DND-41 (cell line): ENCODE measurements at regions not wholly inside any gene's neighbourhood (a gene's known extent, or its start where the extent isn't known, plus 50 kb on each side); places are given as distances from the start of the nearest gene placed in this dataset.

ENCODE experiments used
- ATAC-seq: fragments of 200-7000 bp; cut with Tn5 transposase; 3 replicates; pipeline ENCODE4 v1.9.1; 2021; ENCODE audit warnings: low read depth; ENCODE audit not compliant: insufficient read depth
- DNase-seq: peaks from one replicate; pipeline ENCODE4 v3.0.0-alpha.2; 2020
- H2AFZ ChIP-seq: 2 replicates; pipeline ENCODE4 v1.6.0; 2012; ENCODE audit warnings: low read depth, low read length
- H3K27ac ChIP-seq: 2 replicates; pipeline ENCODE4 v1.5.1; 2012; ENCODE audit warnings: low read length, inconsistent platforms
- H3K27me3 ChIP-seq: fragments of 200-600 bp; sonication (generic); 2 replicates; pipeline ENCODE4 v1.6.0; 2012; ENCODE audit warnings: low read length, mild to moderate bottlenecking, inconsistent platforms; ENCODE audit not compliant: insufficient read depth, poor library complexity
- H3K36me3 ChIP-seq: 2 replicates; pipeline ENCODE4 v1.5.1; 2012; ENCODE audit warnings: low read length, inconsistent platforms; ENCODE audit not compliant: insufficient read depth
- H3K4me1 ChIP-seq: 2 replicates; pipeline ENCODE4 v1.5.1; 2012; ENCODE audit warnings: mild to moderate bottlenecking, low read length; ENCODE audit not compliant: insufficient read depth
- H3K4me2 ChIP-seq: 2 replicates; pipeline ENCODE4 v1.6.0; 2012; ENCODE audit warnings: mild to moderate bottlenecking, moderate library complexity, low read length, inconsistent platforms; ENCODE audit not compliant: insufficient read depth
- H3K4me3 ChIP-seq, 2 experiments: fragments of 200-600 bp in 1 of 2; shearing (Covaris generic) in 1 of 2; 2 replicates each; pipeline ENCODE4 v1.5.1; 2012 to 2016; ENCODE audit warnings: inconsistent platforms in 2 of 2, low read length in 2 of 2, mild to moderate bottlenecking in 2 of 2, low read depth in 1 of 2, moderate library complexity in 1 of 2
- H3K79me2 ChIP-seq: 2 replicates; pipeline ENCODE4 v1.6.0; 2012; ENCODE audit warnings: low read length, inconsistent platforms; ENCODE audit not compliant: insufficient read depth
- H3K9ac ChIP-seq: 2 replicates; pipeline ENCODE4 v1.6.0; 2012; ENCODE audit warnings: low read depth, mild to moderate bottlenecking, inconsistent platforms, low read length, moderate library complexity
- H3K9me3 ChIP-seq: 2 replicates; pipeline ENCODE4 v1.5.1; 2012; ENCODE audit warnings: low read length, moderate library complexity, mild to moderate bottlenecking, inconsistent platforms; ENCODE audit not compliant: insufficient read depth, severe bottlenecking
- H4K20me1 ChIP-seq: 2 replicates; pipeline ENCODE4 v1.6.0; 2012; ENCODE audit warnings: low read length; ENCODE audit not compliant: insufficient read depth
- CTCF ChIP-seq: IDR thresholded peaks from 2 replicates; pipeline ENCODE4 v1.5.1; 2012; ENCODE audit warnings: borderline replicate concordance, low read length, moderate library complexity, mild to moderate bottlenecking; ENCODE audit not compliant: poor library complexity, severe bottlenecking; ENCODE audit errors: extremely low read depth
- EZH2 ChIP-seq: IDR thresholded peaks from 3 replicates; pipeline ENCODE4 v1.6.1; 2012; ENCODE audit warnings: borderline replicate concordance, low read depth, mild to moderate bottlenecking, moderate library complexity, low read length, inconsistent platforms; ENCODE audit not compliant: severe bottlenecking

- H3K4me3 ChIP-seq: no peak overlapping the region
- ATAC-seq (no peak), DNase-seq (no peak)
- H3K4me1 ChIP-seq: peaks cover 20% of the 10 kb centered on the region
- H3K27ac ChIP-seq: no peak overlapping the region
- no peak overlapping the region for H3K9ac ChIP-seq
- no peaks in the 10 kb centered on the region for H3K27me3 ChIP-seq
- no peaks in the 10 kb centered on the region for H4K20me1 ChIP-seq
- no peak overlapping the region for H3K4me2 ChIP-seq
- H2AFZ ChIP-seq: peak overlapping the region; percentile 37; the same call in 1 of the 2 replicates
- H3K36me3 ChIP-seq: no peaks in the 10 kb centered on the region
- TF ChIP-seq EZH2 (no peak), CTCF (no peak)
- no peaks in the 10 kb centered on the region for H3K9me3 ChIP-seq
- no peaks in the 10 kb centered on the region for H3K79me2 ChIP-seq
Measured at GRCh38 chr2:150555611-150556356, 68.3 kb upstream of the RND3 start.

- DNase-seq (no peak), ATAC-seq (no peak)
- Histone ChIP-seq H3K4me3 (no peak overlapping the region), H3K9ac (no peak overlapping the region), H3K4me2 (no peak overlapping the region), H3K27ac (no peak overlapping the region), H3K27me3 (no peaks in the 10 kb centered on the region), H3K9me3 (no peaks in the 10 kb centered on the region), H2AFZ (no peak overlapping the region), H3K36me3 (no peaks in the 10 kb centered on the region), H4K20me1 (no peaks in the 10 kb centered on the region), H3K4me1 (peaks cover 20% of the 10 kb centered on the region), H3K79me2 (no peaks in the 10 kb centered on the region)
- TF ChIP-seq EZH2 (no peak), CTCF (no peak)
Measured at GRCh38 chr2:150554046-150554445, 66.6 kb upstream of the RND3 start.

DNA sequence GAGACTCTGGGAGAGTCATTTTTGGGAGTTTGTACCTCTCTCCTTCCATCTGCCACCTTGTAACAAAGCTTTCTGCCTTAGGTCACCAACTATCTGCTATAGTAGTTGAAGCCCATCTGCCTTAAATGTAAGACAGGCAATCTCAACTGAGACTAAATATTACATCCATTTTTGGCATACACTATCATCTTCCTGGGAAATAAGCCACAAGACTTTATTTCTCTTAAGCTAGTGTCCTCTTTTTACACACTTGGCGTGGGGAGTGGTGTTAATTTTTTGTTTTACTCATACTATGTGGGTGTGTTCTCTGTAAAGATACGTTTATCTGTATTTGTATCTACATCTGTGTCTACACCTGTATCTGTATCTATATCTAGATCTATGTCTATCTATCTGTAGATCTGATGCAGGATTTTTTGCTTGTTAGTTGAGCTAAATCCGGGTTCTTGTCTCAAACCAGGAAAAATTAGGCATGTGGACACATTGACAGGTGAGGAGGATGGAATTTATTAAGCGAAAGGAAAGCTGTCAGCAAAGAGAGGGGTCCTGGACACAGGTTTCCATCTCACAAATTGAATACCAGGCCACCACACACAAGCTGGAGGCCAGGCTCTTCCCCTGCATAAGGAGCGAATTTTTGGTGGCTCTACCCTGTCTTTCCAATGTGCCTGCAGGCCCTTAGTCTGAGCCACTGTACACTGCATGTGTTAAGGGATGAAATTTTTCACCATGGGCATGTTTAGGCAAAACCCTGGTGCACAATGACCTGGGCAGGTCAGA, 64.8 kb upstream of the RND3 start:
- no peak overlapping the region for H3K9ac ChIP-seq
- no peak overlapping the region for H3K4me2 ChIP-seq
- H4K20me1 ChIP-seq: no peaks in the 10 kb centered on the region
- H3K4me3 ChIP-seq: no peak overlapping the region
- peaks cover 18% of the 10 kb centered on the region for H3K4me1 ChIP-seq
- H3K27me3 ChIP-seq: no peaks in the 10 kb centered on the region
- H2AFZ ChIP-seq: no peak overlapping the region
- no peaks in the 10 kb centered on the region for H3K36me3 ChIP-seq
- no peaks in the 10 kb centered on the region for H3K9me3 ChIP-seq
- no peak for TF ChIP-seq CTCF
- TF ChIP-seq EZH2: no peak
- no peak overlapping the region for H3K27ac ChIP-seq
- ATAC-seq: no peak
- no peak for DNase-seq
- no peaks in the 10 kb centered on the region for H3K79me2 ChIP-seq
